GM12872 (cell line): ENCODE measurements at regions not wholly inside any gene's neighbourhood (a gene's known extent, or its start where the extent isn't known, plus 50 kb on each side); places are given as distances from the start of the nearest gene placed in this dataset.

Experiments used
- TF ChIP-seq, protein P1 (sequence below): IDR thresholded peaks from 3 replicates; pipeline ENCODE4 v1.5.1; 2011; ENCODE audit warnings: low read depth, mild to moderate bottlenecking, low read length, moderate library complexity; ENCODE audit not compliant: insufficient read depth

DNA sequence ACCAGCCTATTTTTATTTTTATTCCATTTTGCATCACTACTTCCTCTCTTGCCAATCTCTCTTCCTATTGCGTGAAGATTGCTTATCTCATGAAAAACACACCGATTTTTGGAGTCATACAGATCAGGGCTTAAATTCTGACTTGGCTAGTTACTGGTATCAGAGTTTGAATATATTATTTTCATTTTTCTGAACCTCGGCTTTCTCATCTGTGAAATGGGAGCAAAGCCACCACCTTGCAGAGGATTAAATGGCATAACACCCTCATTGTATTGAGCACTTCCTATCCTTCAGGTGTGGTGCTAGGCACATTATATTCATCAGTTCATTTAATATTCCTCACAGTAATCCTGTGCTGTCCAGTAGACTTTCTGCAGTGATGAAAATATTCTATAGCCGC, 208.8 kb downstream of the HAPSTR1 start:
- TF ChIP-seq, protein P1, sequence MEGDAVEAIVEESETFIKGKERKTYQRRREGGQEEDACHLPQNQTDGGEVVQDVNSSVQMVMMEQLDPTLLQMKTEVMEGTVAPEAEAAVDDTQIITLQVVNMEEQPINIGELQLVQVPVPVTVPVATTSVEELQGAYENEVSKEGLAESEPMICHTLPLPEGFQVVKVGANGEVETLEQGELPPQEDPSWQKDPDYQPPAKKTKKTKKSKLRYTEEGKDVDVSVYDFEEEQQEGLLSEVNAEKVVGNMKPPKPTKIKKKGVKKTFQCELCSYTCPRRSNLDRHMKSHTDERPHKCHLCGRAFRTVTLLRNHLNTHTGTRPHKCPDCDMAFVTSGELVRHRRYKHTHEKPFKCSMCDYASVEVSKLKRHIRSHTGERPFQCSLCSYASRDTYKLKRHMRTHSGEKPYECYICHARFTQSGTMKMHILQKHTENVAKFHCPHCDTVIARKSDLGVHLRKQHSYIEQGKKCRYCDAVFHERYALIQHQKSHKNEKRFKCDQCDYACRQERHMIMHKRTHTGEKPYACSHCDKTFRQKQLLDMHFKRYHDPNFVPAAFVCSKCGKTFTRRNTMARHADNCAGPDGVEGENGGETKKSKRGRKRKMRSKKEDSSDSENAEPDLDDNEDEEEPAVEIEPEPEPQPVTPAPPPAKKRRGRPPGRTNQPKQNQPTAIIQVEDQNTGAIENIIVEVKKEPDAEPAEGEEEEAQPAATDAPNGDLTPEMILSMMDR: no peak

DNA sequence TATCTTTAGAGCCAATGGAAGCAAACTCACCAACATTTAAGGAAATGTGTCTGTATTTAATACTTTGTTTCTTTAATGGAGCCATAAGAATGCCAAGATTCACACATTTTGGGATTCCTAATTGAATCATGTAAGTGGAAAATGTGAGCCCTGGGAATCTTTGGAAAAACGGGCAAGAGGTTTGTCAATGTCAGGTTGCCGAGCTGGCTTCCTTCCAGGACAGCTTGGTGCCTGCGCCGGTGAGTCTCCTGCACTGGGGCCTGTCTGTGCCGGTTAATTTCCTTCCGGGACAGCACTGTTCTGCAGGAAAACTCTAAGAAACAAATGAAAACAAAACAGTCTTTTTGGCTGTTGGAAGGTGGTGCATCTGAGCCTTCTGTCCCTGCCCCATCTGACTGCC, 210.6 kb downstream of the HAPSTR1 start:
- TF ChIP-seq, protein P1: no peak

DNA sequence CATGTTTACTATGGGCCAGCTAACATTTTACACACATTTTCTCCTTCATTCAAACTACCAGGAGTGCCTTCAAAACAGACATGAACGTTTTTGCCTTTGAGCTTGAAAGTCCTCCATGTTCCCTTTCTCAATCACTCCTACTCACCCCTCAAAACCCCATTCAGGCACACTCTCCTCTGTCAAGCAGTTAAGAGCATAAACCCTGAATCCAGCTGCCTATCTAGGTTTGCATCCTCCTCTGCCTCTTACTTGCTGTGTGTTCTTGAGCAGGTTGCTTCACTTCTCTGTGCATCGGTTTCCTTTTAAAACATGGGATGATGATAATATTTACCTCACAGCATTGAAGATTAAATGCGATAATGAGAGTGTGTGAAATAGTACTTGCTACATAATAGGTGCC, 215.3 kb downstream of the HAPSTR1 start:
- TF ChIP-seq, protein P1: no peak

GRCh38 chr16:9307446-9307845, 216.0 kb downstream of the HAPSTR1 start:
- TF ChIP-seq, protein P1: no peak

GRCh38 chr16:9308356-9308801, 216.9 kb downstream of the HAPSTR1 start:
- TF ChIP-seq, protein P1: no peak

DNA sequence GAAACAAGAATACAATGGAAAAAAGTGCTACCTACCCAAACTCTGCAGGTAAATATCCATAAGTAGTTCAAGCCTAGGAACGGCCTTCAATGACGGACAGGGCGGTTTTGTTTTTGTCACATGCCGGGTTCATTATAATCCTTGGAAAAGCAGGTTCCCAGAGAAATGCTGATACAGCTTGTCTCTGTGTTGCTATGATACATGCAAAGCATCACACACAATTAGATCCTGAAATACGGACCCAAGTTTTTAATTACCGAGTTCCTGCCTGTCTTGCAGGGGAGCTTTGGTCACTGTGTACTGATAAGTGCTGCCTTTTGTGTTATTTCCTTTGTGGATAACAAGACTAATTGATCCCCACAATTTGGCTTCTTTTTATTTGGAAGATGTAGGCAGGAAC, 217.4 kb downstream of the HAPSTR1 start:
- TF ChIP-seq, protein P1: no peak

GRCh38 chr16:9309844-9310243, 218.4 kb downstream of the HAPSTR1 start:
- TF ChIP-seq, protein P1: no peak
